ENCODE measurements at regions not wholly inside any gene's neighbourhood (a gene's known extent, or its start where the extent isn't known, plus 50 kb on each side); places are given as distances from the start of the nearest gene placed in this dataset.

DNA sequence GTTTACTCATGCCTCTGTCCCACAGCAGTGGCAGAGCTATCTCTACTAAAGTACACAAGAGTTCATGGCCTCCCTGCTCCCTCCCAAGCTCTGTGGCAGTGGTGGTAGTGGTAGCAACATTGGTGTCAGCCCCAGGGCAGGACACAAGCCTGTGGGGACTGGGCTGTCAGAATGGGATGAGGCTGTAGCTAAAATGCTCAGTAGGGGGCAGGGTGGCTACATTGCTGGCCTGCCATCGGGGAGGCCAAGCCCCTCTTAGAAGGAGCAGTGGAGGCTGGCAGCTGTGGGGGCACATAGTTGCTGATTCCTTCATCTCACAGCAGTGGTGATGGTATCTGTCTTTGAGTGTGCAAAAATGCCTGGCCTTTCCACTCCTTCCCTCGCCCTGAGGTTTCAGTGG lies 461.7 kb downstream of the PCDH18 start:
- CTCF ChIA-PET, result interaction anchor here (1.3 to 1.4 kb wide), 2 partner anchors 11 to 1020 kb away, joined by 3 read pairs; no protein-coding TSS in a partner anchor

DNA sequence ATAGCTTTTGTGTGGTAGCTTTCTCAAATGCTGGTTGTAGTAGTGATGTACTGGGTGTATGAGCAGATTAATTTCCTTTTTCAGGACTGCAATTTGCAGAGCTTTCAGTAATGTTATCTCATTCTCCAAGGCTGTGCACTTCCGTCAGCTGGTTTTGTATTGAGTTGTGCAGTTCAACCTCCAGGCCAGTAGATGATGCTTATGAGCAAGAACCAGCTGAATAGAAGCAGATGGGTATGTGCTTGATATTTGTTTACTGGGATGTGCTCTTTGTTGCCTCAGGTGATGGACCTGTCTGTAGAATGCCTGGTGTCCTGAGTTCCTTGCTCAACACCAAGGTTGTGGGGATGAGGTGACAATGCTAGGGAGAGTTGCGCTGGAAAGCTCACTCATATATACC lies 462.8 kb downstream of the PCDH18 start:
- ChIA-PET POLR2A (no interaction called here), CTCF (interaction anchor here (0.9 to 1.3 kb wide), 4 partner anchors 10 to 1021 kb away, joined by 3 to 4 read pairs (median 3); no protein-coding TSS in a partner anchor)
- TF ChIP-seq, protein P1, sequence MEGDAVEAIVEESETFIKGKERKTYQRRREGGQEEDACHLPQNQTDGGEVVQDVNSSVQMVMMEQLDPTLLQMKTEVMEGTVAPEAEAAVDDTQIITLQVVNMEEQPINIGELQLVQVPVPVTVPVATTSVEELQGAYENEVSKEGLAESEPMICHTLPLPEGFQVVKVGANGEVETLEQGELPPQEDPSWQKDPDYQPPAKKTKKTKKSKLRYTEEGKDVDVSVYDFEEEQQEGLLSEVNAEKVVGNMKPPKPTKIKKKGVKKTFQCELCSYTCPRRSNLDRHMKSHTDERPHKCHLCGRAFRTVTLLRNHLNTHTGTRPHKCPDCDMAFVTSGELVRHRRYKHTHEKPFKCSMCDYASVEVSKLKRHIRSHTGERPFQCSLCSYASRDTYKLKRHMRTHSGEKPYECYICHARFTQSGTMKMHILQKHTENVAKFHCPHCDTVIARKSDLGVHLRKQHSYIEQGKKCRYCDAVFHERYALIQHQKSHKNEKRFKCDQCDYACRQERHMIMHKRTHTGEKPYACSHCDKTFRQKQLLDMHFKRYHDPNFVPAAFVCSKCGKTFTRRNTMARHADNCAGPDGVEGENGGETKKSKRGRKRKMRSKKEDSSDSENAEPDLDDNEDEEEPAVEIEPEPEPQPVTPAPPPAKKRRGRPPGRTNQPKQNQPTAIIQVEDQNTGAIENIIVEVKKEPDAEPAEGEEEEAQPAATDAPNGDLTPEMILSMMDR (IDR thresholded peaks at IDR 0.05; ENCODE audit: control extremely low read depth, extremely low read depth, low read depth, missing control alignments), result no peak
- no peak for DNase-seq (ENCODE audit: extremely low spot score)

More for the DNA sequence above, 461.7 kb downstream of the PCDH18 start:
- no peak for DNase-seq (ENCODE audit: extremely low spot score)
- TF ChIP-seq, protein P1 (IDR thresholded peaks at IDR 0.05; ENCODE audit: control extremely low read depth, extremely low read depth, low read depth, missing control alignments), result no peak
- POLR2A ChIA-PET, result no interaction called here

DNA sequence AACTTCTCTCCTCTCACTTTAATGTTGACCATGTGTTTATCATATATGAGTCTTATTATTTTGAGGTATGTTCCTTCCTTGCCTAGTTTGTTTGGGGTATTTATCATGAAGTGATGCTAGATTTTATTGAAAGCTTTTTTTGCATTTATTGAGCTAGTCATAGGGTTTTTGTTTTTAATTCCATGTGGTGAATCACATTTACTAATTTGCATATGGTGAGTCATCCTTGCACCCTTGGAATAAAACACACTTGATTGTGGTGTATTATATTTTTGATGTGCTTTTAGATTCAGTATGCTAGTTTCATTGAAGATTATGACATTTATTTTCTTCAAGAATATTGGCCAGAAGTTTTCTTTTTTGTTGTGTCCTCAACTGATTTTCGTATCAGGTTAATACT lies 464.6 kb downstream of the PCDH18 start:
- CTCF ChIA-PET, result no interaction called here
- no peak for DNase-seq (ENCODE audit: extremely low spot score)
- POLR2A ChIA-PET, result no interaction called here
- TF ChIP-seq, protein P1 (IDR thresholded peaks at IDR 0.05; ENCODE audit: control extremely low read depth, extremely low read depth, low read depth, missing control alignments), result no peak

DNA sequence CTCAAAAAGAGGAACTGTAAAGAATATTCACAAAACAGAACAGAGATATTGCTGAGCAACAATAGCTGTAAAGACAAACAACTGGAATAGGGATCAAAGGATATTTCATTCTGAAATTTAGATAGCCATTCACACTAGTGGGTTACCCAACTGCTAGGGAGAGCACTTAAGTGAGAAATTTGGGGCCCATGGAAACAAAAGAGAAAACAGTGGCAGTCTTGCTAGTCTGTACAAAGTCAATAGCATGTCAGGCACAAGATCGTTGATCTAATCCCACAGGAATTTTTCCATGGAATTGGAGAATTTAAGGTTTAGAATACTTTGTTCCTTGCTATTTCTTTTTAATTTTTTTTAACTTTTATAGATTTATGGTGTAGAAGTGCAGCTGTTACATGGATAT lies 467.0 kb downstream of the PCDH18 start:
- ChIA-PET CTCF (interaction anchor here (1.5 kb wide), 2 partner anchors 55 to 1026 kb away, joined by 3 read pairs; no protein-coding TSS in a partner anchor), POLR2A (no interaction called here)
- DNase-seq (ENCODE audit: extremely low spot score), result no peak
- TF ChIP-seq, protein P1 (IDR thresholded peaks at IDR 0.05; ENCODE audit: control extremely low read depth, extremely low read depth, low read depth, missing control alignments), result no peak

DNA sequence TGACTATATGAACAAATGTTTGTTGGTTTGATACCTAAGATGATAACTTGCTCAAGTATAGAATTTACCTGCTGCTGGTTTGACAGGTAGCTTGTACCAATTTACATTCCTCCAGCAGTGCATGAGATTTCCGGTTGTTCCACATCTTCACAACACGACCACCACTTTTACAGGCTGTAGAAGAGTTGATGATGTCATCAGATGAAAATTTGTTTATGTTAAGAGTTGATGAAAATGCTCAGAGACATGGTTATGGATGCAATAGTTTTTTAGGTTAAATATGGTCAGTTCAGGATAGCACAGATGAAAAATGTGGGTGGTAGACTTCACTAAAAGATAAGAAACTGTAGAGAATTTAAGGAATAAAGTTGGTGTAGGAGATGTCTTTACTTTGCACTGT lies 468.3 kb downstream of the PCDH18 start:
- ChIA-PET POLR2A (no interaction called here), CTCF (interaction anchor here (0.9 kb wide), 1 partner anchor 14 kb away, joined by 3 read pairs; no protein-coding TSS in a partner anchor)
- no peak for DNase-seq (ENCODE audit: extremely low spot score)
- TF ChIP-seq, protein P1 (IDR thresholded peaks at IDR 0.05; ENCODE audit: control extremely low read depth, extremely low read depth, low read depth, missing control alignments), result no peak

DNA sequence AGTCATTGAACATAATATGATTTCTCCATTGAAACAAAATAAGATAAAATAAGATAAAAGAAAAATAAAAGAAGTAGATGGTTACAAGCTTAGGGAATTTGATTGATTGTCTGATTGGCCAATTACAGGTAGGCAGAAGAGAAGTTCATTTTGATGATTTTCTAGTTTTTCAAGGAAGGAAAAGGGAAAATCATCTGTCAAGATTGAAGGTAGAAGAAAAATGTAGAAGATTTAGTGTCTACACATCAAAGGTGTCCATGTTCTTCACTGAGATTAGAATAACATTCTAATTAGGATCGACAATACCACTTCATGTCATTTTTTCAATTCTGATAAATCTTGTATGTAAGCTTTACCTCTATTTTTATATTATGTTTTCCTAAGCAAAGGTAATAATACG lies 489.1 kb downstream of the PCDH18 start:
- POLR2A ChIA-PET, result no interaction called here
- TF ChIP-seq, protein P1 (IDR thresholded peaks at IDR 0.05; ENCODE audit: control extremely low read depth, extremely low read depth, low read depth, missing control alignments), result no peak
- CTCF ChIA-PET, result no interaction called here
- no peak for DNase-seq (ENCODE audit: extremely low spot score)

All from GM10248 (cell line).